PC-3 (cell line): ENCODE measurements at regions not wholly inside any gene's neighbourhood (a gene's known extent, or its start where the extent isn't known, plus 50 kb on each side); places are given as distances from the start of the nearest gene placed in this dataset.
"Not testable (repeated sequence)": the region's sequence is repeated elsewhere in the genome, so short reads cannot be mapped to it uniquely, and the experiment has no call there.

Source experiments
- CTCF ChIP-seq: fragments of 300-600 bp; sonication (generic); conservative IDR thresholded peaks from 2 replicates; pipeline ENCODE4 v1.5.1; 2017; ENCODE audit warnings: antibody characterized with exemption, low read depth, mild to moderate bottlenecking, low read length
- EZH2phosphoT487 ChIP-seq: fragments of 300-600 bp; sonication (generic); IDR thresholded peaks from 2 replicates; pipeline ENCODE4 v1.6.1; 2018; ENCODE audit warnings: mild to moderate bottlenecking, antibody characterized with exemption, low read length, borderline replicate concordance

GRCh38 chr3:20517316-20517715, 331.3 kb upstream of the SGO1 start:
- TF ChIP-seq CTCF, EZH2phosphoT487: not testable (repeated sequence)
